Type B pancreatic cell (in vitro differentiated cells): ENCODE measurements at regions not wholly inside any gene's neighbourhood (a gene's known extent, or its start where the extent isn't known, plus 50 kb on each side); places are given as distances from the start of the nearest gene placed in this dataset.

Experiments used
- DNase-seq: peaks from one replicate; pipeline ENCODE4 v3.0.0; 2021; ENCODE audit warnings: mixed read lengths; ENCODE audit not compliant: unreplicated experiment; ENCODE audit errors: extremely low spot score
- H3K27ac Mint-ChIP-seq: 2 replicates; pipeline ENCODE4 v1.8.0; 2021; ENCODE audit warnings: mild to moderate bottlenecking, mixed read lengths
- H3K27me3 Mint-ChIP-seq: 2 replicates; pipeline ENCODE4 v1.8.0; 2021; ENCODE audit warnings: mixed read lengths
- H3K36me3 Mint-ChIP-seq: 2 replicates; pipeline ENCODE4 v1.8.0; 2021; ENCODE audit warnings: mixed read lengths
- H3K4me1 Mint-ChIP-seq: one replicate; pipeline ENCODE4 v1.8.0; 2021; ENCODE audit warnings: mixed read lengths; ENCODE audit not compliant: unreplicated experiment
- H3K4me3 Mint-ChIP-seq: 2 replicates; pipeline ENCODE4 v1.8.0; 2021; ENCODE audit warnings: mild to moderate bottlenecking, mixed read lengths
- H3K9me3 Mint-ChIP-seq: 2 replicates; pipeline ENCODE4 v1.8.0; 2021; ENCODE audit warnings: mixed read lengths
- TF ChIP-seq, protein P1 (sequence below): fragments of 200-600 bp; sonication (generic); conservative IDR thresholded peaks from 2 replicates; pipeline ENCODE4 v1.5.0; 2021; ENCODE audit warnings: antibody characterized with exemption, mild to moderate bottlenecking

DNA sequence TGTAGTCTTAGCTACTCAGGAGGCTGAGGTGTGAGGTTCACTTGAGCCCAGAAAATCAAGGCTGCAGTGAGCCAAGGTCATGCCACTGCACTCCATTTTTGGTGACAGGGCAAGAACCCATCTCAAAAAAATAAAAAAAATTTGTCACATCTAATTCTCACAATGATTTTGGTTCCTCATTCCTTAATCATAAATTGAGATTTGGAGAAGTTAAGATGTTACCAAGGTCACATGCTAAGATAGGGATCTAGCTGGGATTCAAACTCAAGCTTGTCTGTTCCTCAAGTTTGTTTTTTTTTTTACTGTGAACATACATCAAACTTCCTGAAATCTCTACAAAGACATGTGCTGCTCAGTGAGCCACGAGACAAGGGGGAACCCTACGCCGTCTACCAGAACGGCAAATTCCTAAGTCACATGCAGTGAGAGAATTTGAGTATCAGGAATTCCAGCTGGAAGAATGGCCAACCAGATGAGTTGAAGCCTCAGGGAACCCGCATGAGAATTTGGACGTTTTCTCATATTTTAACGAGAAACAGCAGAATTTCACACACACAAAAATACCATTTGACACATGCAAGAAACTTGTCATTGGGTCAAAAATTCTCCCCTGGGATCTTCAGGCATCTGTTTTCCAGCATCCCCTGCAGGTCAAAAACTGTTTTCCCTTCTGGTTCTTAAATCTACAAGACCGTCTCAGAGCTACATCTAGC lies 414.1 kb upstream of the GOT2 start:
- Mint-ChIP-seq H3K27me3 (peaks cover 4% of the 10 kb centered on the region), H3K27ac (no peak overlapping the region), H3K9me3 (no peaks in the 10 kb centered on the region), H3K4me3 (no peak overlapping the region), H3K4me1 (no peaks in the 10 kb centered on the region), H3K36me3 (no peaks in the 10 kb centered on the region)
- TF ChIP-seq, protein P1, sequence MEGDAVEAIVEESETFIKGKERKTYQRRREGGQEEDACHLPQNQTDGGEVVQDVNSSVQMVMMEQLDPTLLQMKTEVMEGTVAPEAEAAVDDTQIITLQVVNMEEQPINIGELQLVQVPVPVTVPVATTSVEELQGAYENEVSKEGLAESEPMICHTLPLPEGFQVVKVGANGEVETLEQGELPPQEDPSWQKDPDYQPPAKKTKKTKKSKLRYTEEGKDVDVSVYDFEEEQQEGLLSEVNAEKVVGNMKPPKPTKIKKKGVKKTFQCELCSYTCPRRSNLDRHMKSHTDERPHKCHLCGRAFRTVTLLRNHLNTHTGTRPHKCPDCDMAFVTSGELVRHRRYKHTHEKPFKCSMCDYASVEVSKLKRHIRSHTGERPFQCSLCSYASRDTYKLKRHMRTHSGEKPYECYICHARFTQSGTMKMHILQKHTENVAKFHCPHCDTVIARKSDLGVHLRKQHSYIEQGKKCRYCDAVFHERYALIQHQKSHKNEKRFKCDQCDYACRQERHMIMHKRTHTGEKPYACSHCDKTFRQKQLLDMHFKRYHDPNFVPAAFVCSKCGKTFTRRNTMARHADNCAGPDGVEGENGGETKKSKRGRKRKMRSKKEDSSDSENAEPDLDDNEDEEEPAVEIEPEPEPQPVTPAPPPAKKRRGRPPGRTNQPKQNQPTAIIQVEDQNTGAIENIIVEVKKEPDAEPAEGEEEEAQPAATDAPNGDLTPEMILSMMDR = no peak
- DNase-seq = no peak

DNA sequence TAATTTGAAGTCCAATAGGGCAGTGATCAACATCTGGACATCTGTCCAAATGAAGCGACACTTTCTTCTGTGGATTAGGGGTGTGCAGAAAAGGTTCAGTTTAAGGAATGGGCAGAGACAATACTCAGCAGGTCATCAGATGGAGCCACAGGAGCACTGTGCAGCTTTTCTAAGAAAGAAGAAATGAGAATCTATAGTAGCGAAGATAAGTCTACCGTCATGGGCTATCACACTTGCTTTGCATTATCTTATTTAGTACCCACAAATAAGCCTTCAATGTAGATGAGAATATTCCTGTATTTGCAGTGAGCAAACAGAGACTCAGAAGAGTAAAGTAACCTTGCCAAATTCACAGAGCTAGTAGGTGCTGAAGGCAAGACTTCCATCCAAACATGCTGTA lies 412.0 kb upstream of the GOT2 start:
- no peaks in the 10 kb centered on the region for H3K9me3 Mint-ChIP-seq
- H3K4me1 Mint-ChIP-seq = no peaks in the 10 kb centered on the region
- no peak overlapping the region for H3K27ac Mint-ChIP-seq
- peaks cover 4% of the 10 kb centered on the region for H3K27me3 Mint-ChIP-seq
- no peak overlapping the region for H3K4me3 Mint-ChIP-seq
- TF ChIP-seq, protein P1 = no peak
- DNase-seq = no peak
- no peaks in the 10 kb centered on the region for H3K36me3 Mint-ChIP-seq

DNA sequence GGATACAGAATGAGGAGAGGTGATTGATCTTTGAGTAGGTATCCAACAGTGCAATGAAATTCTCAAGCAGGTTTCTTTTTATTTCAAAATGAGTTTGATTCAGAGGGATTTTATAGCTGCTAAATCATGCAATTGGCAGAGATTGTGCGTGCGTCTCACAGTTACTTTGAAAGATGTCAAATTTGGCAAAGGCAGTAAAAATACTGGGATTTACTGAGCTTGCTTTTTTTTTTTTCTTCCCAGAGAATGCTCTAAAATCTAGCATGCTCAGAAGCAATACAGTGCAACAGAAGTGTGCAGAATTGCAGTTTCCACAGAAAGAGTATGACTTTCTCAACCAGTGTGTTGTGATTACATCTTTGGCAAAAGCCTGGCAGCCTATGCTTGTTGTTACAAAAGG lies 410.7 kb upstream of the GOT2 start:
- no peak overlapping the region for H3K4me3 Mint-ChIP-seq
- no peaks in the 10 kb centered on the region for H3K9me3 Mint-ChIP-seq
- TF ChIP-seq, protein P1 = no peak
- no peak for DNase-seq
- no peaks in the 10 kb centered on the region for H3K36me3 Mint-ChIP-seq
- H3K27me3 Mint-ChIP-seq = peaks cover 4% of the 10 kb centered on the region
- no peak overlapping the region for H3K27ac Mint-ChIP-seq
- H3K4me1 Mint-ChIP-seq = no peaks in the 10 kb centered on the region

DNA sequence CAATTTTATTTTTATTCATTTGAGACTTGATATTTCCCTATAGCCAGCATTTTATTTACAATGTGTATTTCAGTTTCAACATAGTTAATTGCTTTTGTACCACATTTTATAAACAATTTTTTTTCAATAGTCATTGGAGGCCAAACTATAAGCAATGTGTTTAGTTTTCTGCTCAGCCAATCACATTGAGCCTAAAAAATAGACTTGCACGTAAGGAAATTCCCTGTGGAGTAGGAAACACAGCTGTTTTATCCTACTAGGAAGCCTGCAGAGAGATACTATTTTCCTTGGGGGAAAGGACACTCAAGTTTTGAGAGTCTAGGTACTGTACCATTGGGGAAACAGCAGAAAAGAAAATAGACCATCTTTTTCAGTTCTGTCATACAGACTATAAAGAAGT lies 410.2 kb upstream of the GOT2 start:
- Mint-ChIP-seq H3K4me3 (no peak overlapping the region), H3K9me3 (no peaks in the 10 kb centered on the region)

DNA sequence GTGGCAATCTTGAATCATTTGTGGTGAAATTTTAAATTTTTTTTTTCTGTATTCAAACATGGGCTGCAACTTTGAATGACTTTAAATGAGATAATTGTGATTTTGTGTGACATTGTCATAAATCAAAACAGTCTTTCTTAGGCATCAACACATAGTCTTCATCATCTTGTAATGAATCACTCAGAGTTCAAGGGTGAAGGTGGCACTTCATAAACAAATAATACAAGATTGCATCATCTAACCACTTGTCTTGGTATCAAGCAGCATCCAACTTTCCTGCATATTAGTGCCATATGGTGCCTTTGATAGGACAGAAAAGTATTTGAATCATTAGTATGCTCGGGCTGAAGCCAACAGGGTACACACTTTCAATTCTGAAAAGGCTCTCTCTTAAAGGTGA lies 392.4 kb upstream of the GOT2 start:
- Mint-ChIP-seq H3K27ac (no peak overlapping the region), H3K4me1 (peaks cover 3% of the 10 kb centered on the region), H3K36me3 (no peaks in the 10 kb centered on the region), H3K4me3 (no peak overlapping the region), H3K27me3 (no peaks in the 10 kb centered on the region), H3K9me3 (no peaks in the 10 kb centered on the region)
- TF ChIP-seq, protein P1 = no peak
- no peak for DNase-seq

More for the DNA sequence above, 410.2 kb upstream of the GOT2 start:
- no peak for DNase-seq
- no peaks in the 10 kb centered on the region for H3K36me3 Mint-ChIP-seq
- peaks cover 4% of the 10 kb centered on the region for H3K27me3 Mint-ChIP-seq
- no peaks in the 10 kb centered on the region for H3K4me1 Mint-ChIP-seq
- TF ChIP-seq, protein P1 = no peak
- H3K27ac Mint-ChIP-seq = no peak overlapping the region
